ENCODE measurements at regions not wholly inside any gene's neighbourhood (a gene's known extent, or its start where the extent isn't known, plus 50 kb on each side); places are given as distances from the start of the nearest gene placed in this dataset.

DNA sequence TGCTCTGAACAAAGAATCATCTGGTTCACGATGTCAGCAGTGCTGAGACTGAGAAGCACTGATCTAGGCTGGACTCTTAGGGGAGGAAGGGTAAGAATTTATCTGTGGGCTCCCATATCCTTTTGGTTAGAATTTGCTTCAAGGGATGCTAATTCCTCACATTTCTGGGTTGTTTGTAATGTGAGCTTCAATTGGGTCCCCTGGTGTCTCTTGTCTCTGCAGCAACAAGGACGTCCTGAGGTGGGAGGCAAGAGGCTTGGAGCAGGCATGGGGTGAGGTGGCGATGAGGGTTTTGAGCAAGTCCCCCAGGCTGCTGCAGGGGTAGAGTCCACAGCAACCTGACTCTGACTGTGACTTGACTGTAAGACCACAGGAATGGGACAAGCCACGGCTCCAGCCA lies 213.8 kb upstream of the NLRP1 start:
- TF ChIP-seq, protein P1, sequence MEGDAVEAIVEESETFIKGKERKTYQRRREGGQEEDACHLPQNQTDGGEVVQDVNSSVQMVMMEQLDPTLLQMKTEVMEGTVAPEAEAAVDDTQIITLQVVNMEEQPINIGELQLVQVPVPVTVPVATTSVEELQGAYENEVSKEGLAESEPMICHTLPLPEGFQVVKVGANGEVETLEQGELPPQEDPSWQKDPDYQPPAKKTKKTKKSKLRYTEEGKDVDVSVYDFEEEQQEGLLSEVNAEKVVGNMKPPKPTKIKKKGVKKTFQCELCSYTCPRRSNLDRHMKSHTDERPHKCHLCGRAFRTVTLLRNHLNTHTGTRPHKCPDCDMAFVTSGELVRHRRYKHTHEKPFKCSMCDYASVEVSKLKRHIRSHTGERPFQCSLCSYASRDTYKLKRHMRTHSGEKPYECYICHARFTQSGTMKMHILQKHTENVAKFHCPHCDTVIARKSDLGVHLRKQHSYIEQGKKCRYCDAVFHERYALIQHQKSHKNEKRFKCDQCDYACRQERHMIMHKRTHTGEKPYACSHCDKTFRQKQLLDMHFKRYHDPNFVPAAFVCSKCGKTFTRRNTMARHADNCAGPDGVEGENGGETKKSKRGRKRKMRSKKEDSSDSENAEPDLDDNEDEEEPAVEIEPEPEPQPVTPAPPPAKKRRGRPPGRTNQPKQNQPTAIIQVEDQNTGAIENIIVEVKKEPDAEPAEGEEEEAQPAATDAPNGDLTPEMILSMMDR (IDR thresholded peaks at IDR 0.05; ENCODE audit: borderline replicate concordance, control extremely low read depth, extremely low read depth, insufficient read depth, missing control alignments) = no peak
- DNase-seq (ENCODE audit: low spot score) = no peak
- in situ Hi-C loops (cut with MboI; ENCODE audit: low sequenced_read_pairs, unreplicated experiment) = no loop called here

DNA sequence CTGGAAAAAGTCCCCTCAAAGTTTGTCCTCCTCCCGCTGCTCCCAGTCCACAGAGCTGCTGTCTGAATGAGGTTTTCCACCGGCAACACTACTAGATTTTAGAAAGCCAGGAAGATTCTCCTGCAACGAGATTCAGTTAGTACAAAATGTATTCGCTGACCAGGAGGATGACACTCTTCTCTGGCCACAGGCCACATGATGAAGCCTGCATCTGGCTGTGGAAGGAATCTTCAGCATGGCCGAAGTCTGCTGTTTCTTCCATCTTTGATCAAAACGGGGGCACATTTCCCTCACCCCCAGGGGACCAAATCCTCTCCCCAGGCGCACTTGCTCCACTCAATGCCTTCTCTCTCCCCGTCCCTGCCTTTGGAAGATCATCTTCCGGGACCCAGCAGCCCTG lies 215.8 kb upstream of the NLRP1 start:
- TF ChIP-seq, protein P1 (IDR thresholded peaks at IDR 0.05; ENCODE audit: borderline replicate concordance, control extremely low read depth, extremely low read depth, insufficient read depth, missing control alignments) = no peak
- in situ Hi-C loops (cut with MboI; ENCODE audit: low sequenced_read_pairs, unreplicated experiment) = no loop called here
- DNase-seq (ENCODE audit: low spot score) = no peak

DNA sequence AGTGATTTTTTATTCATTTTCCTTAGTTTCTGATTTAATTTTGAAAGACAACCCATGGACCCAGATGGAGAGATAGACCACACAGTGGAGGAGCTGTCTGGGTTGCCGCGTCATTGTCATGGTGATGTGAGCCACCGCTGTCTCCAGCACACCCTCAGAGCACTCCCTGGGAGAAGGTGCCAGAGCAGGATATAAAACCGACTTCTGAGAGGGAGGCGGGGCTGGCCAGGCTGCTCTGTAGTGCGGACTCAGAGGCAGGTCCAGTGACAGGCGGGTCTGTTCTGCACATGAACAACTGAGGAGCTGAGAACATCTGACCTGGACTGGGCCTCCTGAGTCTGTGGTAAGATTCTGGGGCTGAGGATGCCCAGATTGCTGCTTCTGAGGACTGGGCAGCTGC lies 216.3 kb upstream of the NLRP1 start:
- TF ChIP-seq, protein P1 (IDR thresholded peaks at IDR 0.05; ENCODE audit: borderline replicate concordance, control extremely low read depth, extremely low read depth, insufficient read depth, missing control alignments) = no peak
- in situ Hi-C loops (cut with MboI; ENCODE audit: low sequenced_read_pairs, unreplicated experiment) = no loop called here
- DNase-seq (ENCODE audit: low spot score) = no peak

DNA sequence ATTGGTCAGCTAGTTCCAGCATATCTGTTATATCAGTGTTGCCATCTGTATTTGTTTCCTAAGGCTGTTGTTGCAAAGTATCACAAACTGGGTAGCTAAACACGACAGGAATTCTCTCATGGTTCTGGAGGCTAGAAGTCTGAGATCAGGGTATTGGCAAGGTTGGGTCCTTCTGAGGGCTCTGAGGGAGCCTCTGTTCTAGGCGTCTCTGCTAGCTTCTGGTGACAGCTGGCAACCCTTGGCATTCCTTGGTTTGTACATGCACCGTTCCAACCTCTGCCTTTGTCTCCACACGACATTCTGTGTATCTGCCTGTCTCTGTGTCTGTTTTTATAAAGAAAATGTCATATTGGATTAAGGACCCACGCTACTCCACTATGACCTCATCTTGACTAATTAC lies 219.9 kb upstream of the NLRP1 start:
- in situ Hi-C loops (cut with MboI; ENCODE audit: low sequenced_read_pairs, unreplicated experiment) = no loop called here
- DNase-seq (ENCODE audit: low spot score) = no peak
- TF ChIP-seq, protein P1 (IDR thresholded peaks at IDR 0.05; ENCODE audit: borderline replicate concordance, control extremely low read depth, extremely low read depth, insufficient read depth, missing control alignments) = no peak

DNA sequence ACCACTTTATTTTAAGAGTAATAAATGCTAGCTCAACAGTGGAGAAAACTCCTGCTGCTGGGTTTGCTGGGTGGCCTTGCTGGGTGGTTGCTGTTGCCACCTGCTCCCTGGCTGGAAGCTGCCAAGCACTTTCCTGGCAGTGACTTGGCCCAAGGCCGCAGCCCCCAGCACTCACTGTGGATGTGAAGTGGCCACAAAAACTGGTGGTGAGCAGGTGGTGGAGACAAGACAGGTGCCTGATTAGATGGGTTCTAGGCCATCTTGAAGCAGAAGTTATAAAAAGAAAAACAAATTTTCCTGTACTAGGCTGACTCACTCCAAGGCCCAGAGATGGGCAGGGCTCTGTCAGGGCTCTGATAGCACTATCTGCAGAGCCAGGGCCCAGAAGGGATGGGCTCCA lies 224.7 kb upstream of the NLRP1 start:
- in situ Hi-C loops (cut with MboI; ENCODE audit: low sequenced_read_pairs, unreplicated experiment) = no loop called here
- TF ChIP-seq, protein P1 (IDR thresholded peaks at IDR 0.05; ENCODE audit: borderline replicate concordance, control extremely low read depth, extremely low read depth, insufficient read depth, missing control alignments) = no peak

DNA sequence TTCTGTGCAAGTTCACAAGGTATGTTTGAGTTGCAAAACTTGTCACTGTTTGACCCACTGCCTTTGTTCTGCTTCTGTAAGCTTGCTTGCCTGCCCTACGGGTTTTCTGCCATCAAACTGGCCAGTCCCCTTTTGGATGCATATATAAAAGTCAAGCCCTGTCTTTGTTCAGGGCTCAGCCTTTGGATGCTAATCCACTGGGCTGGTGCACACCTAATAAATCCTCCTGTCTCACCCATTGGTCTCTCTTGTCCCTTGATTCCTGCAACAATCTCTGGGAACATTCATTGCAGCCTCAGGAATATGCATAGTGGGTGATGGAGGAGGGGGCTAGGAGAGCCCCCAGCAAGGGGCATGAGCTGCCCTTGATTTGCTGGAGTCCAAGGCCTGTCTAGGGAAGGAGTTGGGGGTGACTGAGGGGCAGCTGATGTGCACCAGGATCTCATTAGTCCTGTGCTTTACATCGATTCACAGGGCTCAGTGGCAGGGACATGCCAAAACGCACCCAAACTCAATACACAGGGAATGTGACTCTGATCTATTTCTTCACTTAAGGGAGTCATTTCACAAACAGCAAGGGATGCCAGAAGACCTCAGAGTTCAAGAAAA lies 225.4 kb upstream of the NLRP1 start:
- in situ Hi-C loops (cut with MboI; ENCODE audit: low sequenced_read_pairs, unreplicated experiment) = no loop called here
- TF ChIP-seq, protein P1 (IDR thresholded peaks at IDR 0.05; ENCODE audit: borderline replicate concordance, control extremely low read depth, extremely low read depth, insufficient read depth, missing control alignments) = no peak
- DNase-seq (ENCODE audit: low spot score) = no peak

More for the DNA sequence above, 224.7 kb upstream of the NLRP1 start:
- no peak for DNase-seq (ENCODE audit: low spot score)
